ENCODE measurements at regions not wholly inside any gene's neighbourhood (a gene's known extent, or its start where the extent isn't known, plus 50 kb on each side); places are given as distances from the start of the nearest gene placed in this dataset.

GRCh38 chr12:115709540-115710011, 567.9 kb downstream of the MED13L start:
- TF ChIP-seq, protein P1, sequence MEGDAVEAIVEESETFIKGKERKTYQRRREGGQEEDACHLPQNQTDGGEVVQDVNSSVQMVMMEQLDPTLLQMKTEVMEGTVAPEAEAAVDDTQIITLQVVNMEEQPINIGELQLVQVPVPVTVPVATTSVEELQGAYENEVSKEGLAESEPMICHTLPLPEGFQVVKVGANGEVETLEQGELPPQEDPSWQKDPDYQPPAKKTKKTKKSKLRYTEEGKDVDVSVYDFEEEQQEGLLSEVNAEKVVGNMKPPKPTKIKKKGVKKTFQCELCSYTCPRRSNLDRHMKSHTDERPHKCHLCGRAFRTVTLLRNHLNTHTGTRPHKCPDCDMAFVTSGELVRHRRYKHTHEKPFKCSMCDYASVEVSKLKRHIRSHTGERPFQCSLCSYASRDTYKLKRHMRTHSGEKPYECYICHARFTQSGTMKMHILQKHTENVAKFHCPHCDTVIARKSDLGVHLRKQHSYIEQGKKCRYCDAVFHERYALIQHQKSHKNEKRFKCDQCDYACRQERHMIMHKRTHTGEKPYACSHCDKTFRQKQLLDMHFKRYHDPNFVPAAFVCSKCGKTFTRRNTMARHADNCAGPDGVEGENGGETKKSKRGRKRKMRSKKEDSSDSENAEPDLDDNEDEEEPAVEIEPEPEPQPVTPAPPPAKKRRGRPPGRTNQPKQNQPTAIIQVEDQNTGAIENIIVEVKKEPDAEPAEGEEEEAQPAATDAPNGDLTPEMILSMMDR (IDR thresholded peaks at IDR 0.05; ENCODE audit: low read depth, low read length, missing input control) = no peak
- no peak for TF ChIP-seq SP1 (IDR thresholded peaks at IDR 0.05)
- no peak for TF ChIP-seq RXRA (IDR thresholded peaks at IDR 0.05)
- no peak for TF ChIP-seq RAD21 (IDR thresholded peaks at IDR 0.05)
- TF ChIP-seq, protein P2, sequence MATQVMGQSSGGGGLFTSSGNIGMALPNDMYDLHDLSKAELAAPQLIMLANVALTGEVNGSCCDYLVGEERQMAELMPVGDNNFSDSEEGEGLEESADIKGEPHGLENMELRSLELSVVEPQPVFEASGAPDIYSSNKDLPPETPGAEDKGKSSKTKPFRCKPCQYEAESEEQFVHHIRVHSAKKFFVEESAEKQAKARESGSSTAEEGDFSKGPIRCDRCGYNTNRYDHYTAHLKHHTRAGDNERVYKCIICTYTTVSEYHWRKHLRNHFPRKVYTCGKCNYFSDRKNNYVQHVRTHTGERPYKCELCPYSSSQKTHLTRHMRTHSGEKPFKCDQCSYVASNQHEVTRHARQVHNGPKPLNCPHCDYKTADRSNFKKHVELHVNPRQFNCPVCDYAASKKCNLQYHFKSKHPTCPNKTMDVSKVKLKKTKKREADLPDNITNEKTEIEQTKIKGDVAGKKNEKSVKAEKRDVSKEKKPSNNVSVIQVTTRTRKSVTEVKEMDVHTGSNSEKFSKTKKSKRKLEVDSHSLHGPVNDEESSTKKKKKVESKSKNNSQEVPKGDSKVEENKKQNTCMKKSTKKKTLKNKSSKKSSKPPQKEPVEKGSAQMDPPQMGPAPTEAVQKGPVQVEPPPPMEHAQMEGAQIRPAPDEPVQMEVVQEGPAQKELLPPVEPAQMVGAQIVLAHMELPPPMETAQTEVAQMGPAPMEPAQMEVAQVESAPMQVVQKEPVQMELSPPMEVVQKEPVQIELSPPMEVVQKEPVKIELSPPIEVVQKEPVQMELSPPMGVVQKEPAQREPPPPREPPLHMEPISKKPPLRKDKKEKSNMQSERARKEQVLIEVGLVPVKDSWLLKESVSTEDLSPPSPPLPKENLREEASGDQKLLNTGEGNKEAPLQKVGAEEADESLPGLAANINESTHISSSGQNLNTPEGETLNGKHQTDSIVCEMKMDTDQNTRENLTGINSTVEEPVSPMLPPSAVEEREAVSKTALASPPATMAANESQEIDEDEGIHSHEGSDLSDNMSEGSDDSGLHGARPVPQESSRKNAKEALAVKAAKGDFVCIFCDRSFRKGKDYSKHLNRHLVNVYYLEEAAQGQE (IDR thresholded peaks at IDR 0.05) = no peak
- TF ChIP-seq FOXA1 (IDR thresholded peaks at IDR 0.05) = no peak
- TF ChIP-seq, protein P3, sequence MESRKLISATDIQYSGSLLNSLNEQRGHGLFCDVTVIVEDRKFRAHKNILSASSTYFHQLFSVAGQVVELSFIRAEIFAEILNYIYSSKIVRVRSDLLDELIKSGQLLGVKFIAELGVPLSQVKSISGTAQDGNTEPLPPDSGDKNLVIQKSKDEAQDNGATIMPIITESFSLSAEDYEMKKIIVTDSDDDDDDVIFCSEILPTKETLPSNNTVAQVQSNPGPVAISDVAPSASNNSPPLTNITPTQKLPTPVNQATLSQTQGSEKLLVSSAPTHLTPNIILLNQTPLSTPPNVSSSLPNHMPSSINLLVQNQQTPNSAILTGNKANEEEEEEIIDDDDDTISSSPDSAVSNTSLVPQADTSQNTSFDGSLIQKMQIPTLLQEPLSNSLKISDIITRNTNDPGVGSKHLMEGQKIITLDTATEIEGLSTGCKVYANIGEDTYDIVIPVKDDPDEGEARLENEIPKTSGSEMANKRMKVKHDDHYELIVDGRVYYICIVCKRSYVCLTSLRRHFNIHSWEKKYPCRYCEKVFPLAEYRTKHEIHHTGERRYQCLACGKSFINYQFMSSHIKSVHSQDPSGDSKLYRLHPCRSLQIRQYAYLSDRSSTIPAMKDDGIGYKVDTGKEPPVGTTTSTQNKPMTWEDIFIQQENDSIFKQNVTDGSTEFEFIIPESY (IDR thresholded peaks at IDR 0.05) = no peak
- no peak for TF ChIP-seq ATF3 (IDR thresholded peaks at IDR 0.05)
- TF ChIP-seq YY1 (IDR thresholded peaks at IDR 0.05) = no peak

Measured in liver (tissue), 3 donors.